Thoracic aorta (tissue), 2 donors: ENCODE measurements at regions not wholly inside any gene's neighbourhood (a gene's known extent, or its start where the extent isn't known, plus 50 kb on each side); places are given as distances from the start of the nearest gene placed in this dataset.

Experiments used
- ATAC-seq: fragments of 150-250 bp; one replicate; pipeline ENCODE4 v1.8.0; 2017; ENCODE audit warnings: low read depth; ENCODE audit not compliant: insufficient number of reproducible peaks, low FRiP score
- DNase-seq: peaks from one replicate; pipeline ENCODE4 v3.0.0-alpha.2; 2020; ENCODE audit warnings: low spot score
- H3K27ac ChIP-seq, 2 donors: fragments of 200-600 bp; sonication (generic); 1 replicate in 1 of 2; 2 replicates in 1 of 2; pipeline ENCODE4 v1.5.1; 2016; ENCODE audit warnings: mild to moderate bottlenecking in 2 of 2, moderate library complexity in 2 of 2
- H3K27me3 ChIP-seq: fragments of 200-600 bp; sonication (generic); replicated peaks from 2 replicates; pipeline ENCODE4 v1.6.0; 2016; ENCODE audit warnings: mild to moderate bottlenecking; ENCODE audit not compliant: insufficient read depth
- H3K36me3 ChIP-seq: fragments of 200-600 bp; sonication (generic); one replicate; pipeline ENCODE4 v1.5.1; 2016
- H3K4me1 ChIP-seq, 2 donors: fragments of 200-600 bp; sonication (generic); 1 replicate in 1 of 2; 2 replicates in 1 of 2; pipeline versions ENCODE4 v1.5.1 to v1.6.0; 2016; ENCODE audit warnings: low read depth in 2 of 2, mild to moderate bottlenecking in 1 of 2; ENCODE audit not compliant: control insufficient read depth in 1 of 2
- H3K4me3 ChIP-seq: fragments of 200-600 bp; sonication (generic); 2 replicates; pipeline ENCODE4 v1.5.1; 2016; ENCODE audit warnings: mild to moderate bottlenecking
- H3K9me3 ChIP-seq: fragments of 200-600 bp; sonication (generic); 2 replicates; pipeline ENCODE4 v1.5.1; 2016
- TF ChIP-seq, protein P1 (sequence below): fragments of 200-600 bp; sonication (generic); IDR thresholded peaks from one replicate; pipeline ENCODE4 v1.5.1; 2019; ENCODE audit warnings: antibody characterized with exemption

DNA sequence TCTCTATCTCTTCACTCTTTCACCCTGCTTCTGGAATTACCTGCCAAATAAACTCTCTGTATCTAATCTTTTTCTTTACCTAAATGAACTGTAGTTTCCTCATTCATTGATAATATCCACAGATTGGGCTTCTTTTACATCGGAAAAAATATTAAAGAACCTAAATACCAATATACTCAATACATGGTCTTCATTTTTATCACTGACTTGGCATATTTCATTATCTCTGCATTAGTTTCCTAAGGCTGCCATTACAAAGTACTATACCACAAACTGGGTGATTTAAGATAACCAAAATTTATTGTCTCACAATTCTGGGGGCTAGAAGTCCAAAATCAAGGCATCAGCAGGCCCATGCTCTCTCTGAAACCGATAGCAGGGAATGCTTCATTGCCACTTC, 411.9 kb upstream of the SPTLC3 start:
- no peaks in the 10 kb centered on the region for H3K4me1 ChIP-seq
- H3K9me3 ChIP-seq = no peaks in the 10 kb centered on the region
- ATAC-seq (no peak), DNase-seq (no peak)
- H3K27ac ChIP-seq = no peak overlapping the region
- TF ChIP-seq, protein P1, sequence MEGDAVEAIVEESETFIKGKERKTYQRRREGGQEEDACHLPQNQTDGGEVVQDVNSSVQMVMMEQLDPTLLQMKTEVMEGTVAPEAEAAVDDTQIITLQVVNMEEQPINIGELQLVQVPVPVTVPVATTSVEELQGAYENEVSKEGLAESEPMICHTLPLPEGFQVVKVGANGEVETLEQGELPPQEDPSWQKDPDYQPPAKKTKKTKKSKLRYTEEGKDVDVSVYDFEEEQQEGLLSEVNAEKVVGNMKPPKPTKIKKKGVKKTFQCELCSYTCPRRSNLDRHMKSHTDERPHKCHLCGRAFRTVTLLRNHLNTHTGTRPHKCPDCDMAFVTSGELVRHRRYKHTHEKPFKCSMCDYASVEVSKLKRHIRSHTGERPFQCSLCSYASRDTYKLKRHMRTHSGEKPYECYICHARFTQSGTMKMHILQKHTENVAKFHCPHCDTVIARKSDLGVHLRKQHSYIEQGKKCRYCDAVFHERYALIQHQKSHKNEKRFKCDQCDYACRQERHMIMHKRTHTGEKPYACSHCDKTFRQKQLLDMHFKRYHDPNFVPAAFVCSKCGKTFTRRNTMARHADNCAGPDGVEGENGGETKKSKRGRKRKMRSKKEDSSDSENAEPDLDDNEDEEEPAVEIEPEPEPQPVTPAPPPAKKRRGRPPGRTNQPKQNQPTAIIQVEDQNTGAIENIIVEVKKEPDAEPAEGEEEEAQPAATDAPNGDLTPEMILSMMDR = no peak
- no peak overlapping the region for H3K4me3 ChIP-seq
- no peaks in the 10 kb centered on the region for H3K36me3 ChIP-seq
- H3K27me3 ChIP-seq = no peaks in the 10 kb centered on the region

- ATAC-seq (no peak), DNase-seq (no peak)
- Histone ChIP-seq H3K27ac (no peak overlapping the region), H3K27me3 (no peaks in the 10 kb centered on the region), H3K36me3 (no peaks in the 10 kb centered on the region), H3K9me3 (no peaks in the 10 kb centered on the region), H3K4me1 (no peaks in the 10 kb centered on the region), H3K4me3 (no peak overlapping the region)
- TF ChIP-seq, protein P1 = no peak
These were observed 411.2 kb upstream of the SPTLC3 start for GRCh38 chr20:12597551-12597950.

- H3K27ac ChIP-seq = no peak overlapping the region
These were observed 409.9 kb upstream of the SPTLC3 start for GRCh38 chr20:12598894-12599293.

DNA sequence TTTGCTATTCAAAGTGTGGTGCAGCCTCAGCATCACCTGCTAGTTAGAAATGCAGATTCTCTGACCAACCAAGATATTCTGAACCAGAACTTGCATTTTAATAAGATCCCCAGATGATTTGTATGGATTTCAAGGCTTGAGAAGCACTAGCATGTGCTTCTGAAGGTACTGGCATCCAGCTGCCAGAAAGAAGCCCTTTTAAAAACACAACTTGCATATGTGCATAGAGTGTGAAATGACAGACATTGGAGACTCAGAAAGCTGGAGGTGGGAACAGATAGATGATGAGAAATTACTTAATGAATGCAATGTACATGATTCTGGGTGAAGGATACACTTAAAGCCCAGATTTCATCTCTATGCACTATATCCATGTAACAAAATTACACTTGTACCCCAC, 409.3 kb upstream of the SPTLC3 start:
- ATAC-seq (no peak), DNase-seq (no peak)
- Histone ChIP-seq H3K27me3 (no peaks in the 10 kb centered on the region), H3K4me1 (no peaks in the 10 kb centered on the region), H3K4me3 (no peak overlapping the region), H3K27ac (no peak overlapping the region), H3K36me3 (no peaks in the 10 kb centered on the region), H3K9me3 (no peaks in the 10 kb centered on the region)
- TF ChIP-seq, protein P1 = no peak

More at GRCh38 chr20:12598894-12599293, 409.9 kb upstream of the SPTLC3 start:
- DNase-seq (no peak), ATAC-seq (no peak)
- TF ChIP-seq, protein P1 = no peak
- Histone ChIP-seq H3K36me3 (no peaks in the 10 kb centered on the region), H3K4me1 (no peaks in the 10 kb centered on the region), H3K9me3 (no peaks in the 10 kb centered on the region), H3K27me3 (no peaks in the 10 kb centered on the region), H3K4me3 (no peak overlapping the region)

DNA sequence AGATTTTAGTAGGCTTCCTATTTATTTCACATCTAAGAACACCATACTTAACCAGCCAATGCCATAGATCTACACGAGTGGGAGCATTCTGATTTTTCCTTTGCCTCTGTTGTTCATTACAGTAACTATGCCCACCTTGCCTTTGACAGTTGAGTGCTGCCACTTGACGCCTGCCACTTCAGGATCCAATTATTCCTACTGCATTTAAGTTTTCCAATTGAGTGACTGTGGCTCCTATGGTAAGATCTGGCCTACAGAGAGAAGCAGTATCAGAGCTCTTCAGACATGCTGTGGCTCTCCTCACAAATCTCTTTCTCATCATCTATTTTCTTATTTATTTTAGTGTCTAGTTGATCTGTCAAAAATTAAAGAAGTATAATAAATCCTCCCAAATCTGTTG, 403.0 kb upstream of the SPTLC3 start:
- Histone ChIP-seq H3K4me1 (no peaks in the 10 kb centered on the region), H3K9me3 (no peaks in the 10 kb centered on the region), H3K27ac (no peak overlapping the region), H3K36me3 (no peaks in the 10 kb centered on the region), H3K27me3 (no peaks in the 10 kb centered on the region), H3K4me3 (no peak overlapping the region)
- DNase-seq (no peak), ATAC-seq (no peak)
- TF ChIP-seq, protein P1 = no peak
